Muscle of back (tissue), 3 donors: ENCODE measurements at regions not wholly inside any gene's neighbourhood (a gene's known extent, or its start where the extent isn't known, plus 50 kb on each side); places are given as distances from the start of the nearest gene placed in this dataset.

Experiments used
- DNase-seq, 3 donors: peaks; one replicate each; pipeline versions ENCODE4 v3.0.0 to v3.0.0-alpha.2; 2013

- no peak for DNase-seq
Measured at GRCh38 chrX:38856670-38857265, 55.5 kb downstream of the MID1IP1 start.

- no peak for DNase-seq
Measured at GRCh38 chrX:38857736-38858523, 56.7 kb downstream of the MID1IP1 start.

- DNase-seq = no peak
Measured at GRCh38 chrX:38859602-38860001, 58.3 kb downstream of the MID1IP1 start.

GRCh38 chrX:38860106-38861013, 59.1 kb downstream of the MID1IP1 start:
- DNase-seq = no peak

GRCh38 chrX:38861489-38861888, 60.2 kb downstream of the MID1IP1 start:
- no peak for DNase-seq

GRCh38 chrX:38862100-38862499, 60.8 kb downstream of the MID1IP1 start:
- DNase-seq = no peak

GRCh38 chrX:38864165-38864564, 62.9 kb downstream of the MID1IP1 start:
- DNase-seq = no peak

- DNase-seq = no peak
Measured at GRCh38 chrX:38868321-38868720, 67.1 kb downstream of the MID1IP1 start.

- DNase-seq = peak in 1 of 3 donors; percentile 33
Measured at GRCh38 chrX:38868941-38869401, 67.7 kb downstream of the MID1IP1 start.

- DNase-seq = no peak
Measured at GRCh38 chrX:38870361-38870895, 69.2 kb downstream of the MID1IP1 start.

GRCh38 chrX:38871129-38872029, 70.1 kb downstream of the MID1IP1 start:
- DNase-seq = no peak

- no peak for DNase-seq
Measured at GRCh38 chrX:38877366-38877765, 76.1 kb downstream of the MID1IP1 start.

- DNase-seq = no peak
Measured at GRCh38 chrX:38878641-38879340, 77.5 kb downstream of the MID1IP1 start.

- peak; percentile 33 to 82 (median 47) for DNase-seq
Measured at GRCh38 chrX:38879631-38880220, 78.5 kb downstream of the MID1IP1 start.

- no peak for DNase-seq
Measured at GRCh38 chrX:38880296-38880854, 79.1 kb downstream of the MID1IP1 start.

- no peak for DNase-seq
Measured at GRCh38 chrX:38881066-38881465, 79.8 kb downstream of the MID1IP1 start.

- no peak for DNase-seq
Measured at GRCh38 chrX:38881727-38882126, 80.5 kb downstream of the MID1IP1 start.

- DNase-seq = peak in 1 of 3 donors; percentile 68
Measured at GRCh38 chrX:38882894-38883626, 81.8 kb downstream of the MID1IP1 start.

GRCh38 chrX:38886112-38886511, 84.9 kb downstream of the MID1IP1 start:
- DNase-seq = no peak
